GM19351 (cell line): ENCODE measurements at regions not wholly inside any gene's neighbourhood (a gene's known extent, or its start where the extent isn't known, plus 50 kb on each side); places are given as distances from the start of the nearest gene placed in this dataset.

Experiments used
- ATAC-seq: cut with Tn5 transposase; IDR thresholded peaks from one replicate; pipeline ENCODE4 v1.9.1; 2021; ENCODE audit warnings: mild to moderate bottlenecking, moderate library complexity; ENCODE audit not compliant: unreplicated experiment

GRCh38 chr22:22079404-22080148 lies 97.0 kb upstream of the TOP3B start:
- no peak for ATAC-seq

- no peak for ATAC-seq
Measured at GRCh38 chr22:22078329-22078728, 95.7 kb upstream of the TOP3B start.

- ATAC-seq, result no peak
Measured at GRCh38 chr22:22076932-22077703, 94.5 kb upstream of the TOP3B start.

- no peak for ATAC-seq
Measured at GRCh38 chr22:22076361-22076760, 93.8 kb upstream of the TOP3B start.

GRCh38 chr22:22075382-22076163 lies 93.0 kb upstream of the TOP3B start:
- no peak for ATAC-seq

- ATAC-seq, result no peak
Measured at GRCh38 chr22:22074634-22075381, 92.2 kb upstream of the TOP3B start.

GRCh38 chr22:22073769-22074561 lies 91.4 kb upstream of the TOP3B start:
- no peak for ATAC-seq

GRCh38 chr22:22072169-22072836 lies 89.7 kb upstream of the TOP3B start:
- ATAC-seq, result no peak

GRCh38 chr22:22071455-22071854 lies 88.9 kb upstream of the TOP3B start:
- no peak for ATAC-seq

- ATAC-seq, result no peak
Measured at GRCh38 chr22:22070371-22070824, 87.8 kb upstream of the TOP3B start.

- ATAC-seq, result no peak
Measured at GRCh38 chr22:22069450-22070370, 87.1 kb upstream of the TOP3B start.

GRCh38 chr22:22068657-22069056 lies 86.1 kb upstream of the TOP3B start:
- ATAC-seq, result no peak

- ATAC-seq, result no peak
Measured at GRCh38 chr22:22068025-22068424, 85.4 kb upstream of the TOP3B start.

- ATAC-seq, result no peak
Measured at GRCh38 chr22:22067192-22067591, 84.6 kb upstream of the TOP3B start.

GRCh38 chr22:22064580-22064979 lies 82.0 kb upstream of the TOP3B start:
- ATAC-seq, result no peak

- no peak for ATAC-seq
Measured at GRCh38 chr22:22062306-22062793, 79.8 kb upstream of the TOP3B start.

- ATAC-seq, result no peak
Measured at GRCh38 chr22:22061085-22062077, 78.8 kb upstream of the TOP3B start.
